Kidney capillary endothelial cell (primary cell): ENCODE measurements at regions not wholly inside any gene's neighbourhood (a gene's known extent, or its start where the extent isn't known, plus 50 kb on each side); places are given as distances from the start of the nearest gene placed in this dataset.
"Not testable (repeated sequence)": the region's sequence is repeated elsewhere in the genome, so short reads cannot be mapped to it uniquely, and the experiment has no call there.

ENCODE experiments used
- DNase-seq: peaks from one replicate; pipeline ENCODE4 v3.0.0-alpha.2; 2018; ENCODE audit warnings: low spot score

GRCh38 chrX:52261125-52261462, 76.4 kb downstream of the MAGED4 start:
- no peak for DNase-seq

DNA sequence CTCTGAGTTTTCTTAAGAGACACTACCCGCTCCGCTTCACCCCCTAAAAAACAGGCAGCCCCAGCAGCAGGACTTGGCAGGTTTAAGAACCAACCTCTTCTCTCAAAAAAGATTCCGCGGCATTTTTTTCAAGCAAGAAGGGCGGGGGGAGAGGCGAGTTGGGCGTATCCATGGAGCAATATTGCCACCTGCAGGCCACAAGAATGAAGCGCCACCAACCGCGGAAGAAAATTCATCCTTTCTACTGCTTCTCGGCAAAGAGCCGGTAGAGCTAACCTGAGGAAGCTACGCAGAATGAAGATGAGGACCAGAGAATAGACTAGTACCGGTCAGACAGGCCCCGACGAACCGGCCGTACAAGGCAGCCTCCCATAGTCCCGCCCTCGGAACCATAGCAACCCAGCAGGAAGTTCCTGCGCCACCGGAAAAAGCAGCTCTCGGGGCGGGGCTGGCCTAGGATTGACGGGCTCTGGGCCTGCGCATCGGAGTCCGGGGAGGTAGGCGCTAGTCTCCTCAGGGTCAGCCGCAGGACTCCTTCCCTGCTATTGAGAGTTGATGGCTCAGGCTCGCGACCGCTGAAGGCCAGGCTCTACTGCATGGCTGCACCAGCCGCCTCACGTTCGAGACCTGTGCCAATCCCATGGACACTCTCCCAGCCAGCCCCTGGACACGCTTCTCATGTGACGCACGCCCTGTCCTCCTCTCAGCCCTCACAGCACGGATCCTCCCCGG, 76.9 kb downstream of the MAGED4 start:
- DNase-seq = peak; percentile 74

DNA sequence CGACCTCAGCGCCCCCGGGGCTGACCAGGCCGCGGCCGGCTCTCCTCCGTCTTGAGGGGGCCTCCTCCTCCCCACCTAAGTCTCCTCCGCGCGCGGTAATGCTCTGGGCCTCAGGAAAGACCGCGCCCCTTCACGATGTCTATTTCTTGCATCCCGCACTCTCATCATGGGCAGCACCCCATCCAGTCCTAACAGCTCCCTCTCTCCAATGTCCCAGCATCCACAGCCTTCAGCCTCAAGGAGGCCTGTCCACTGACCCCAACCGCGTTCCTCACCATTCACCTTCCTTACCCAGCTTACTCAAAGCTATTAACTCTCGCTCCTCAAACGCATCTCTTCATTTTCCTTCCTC, 77.5 kb downstream of the MAGED4 start:
- no peak for DNase-seq

DNA sequence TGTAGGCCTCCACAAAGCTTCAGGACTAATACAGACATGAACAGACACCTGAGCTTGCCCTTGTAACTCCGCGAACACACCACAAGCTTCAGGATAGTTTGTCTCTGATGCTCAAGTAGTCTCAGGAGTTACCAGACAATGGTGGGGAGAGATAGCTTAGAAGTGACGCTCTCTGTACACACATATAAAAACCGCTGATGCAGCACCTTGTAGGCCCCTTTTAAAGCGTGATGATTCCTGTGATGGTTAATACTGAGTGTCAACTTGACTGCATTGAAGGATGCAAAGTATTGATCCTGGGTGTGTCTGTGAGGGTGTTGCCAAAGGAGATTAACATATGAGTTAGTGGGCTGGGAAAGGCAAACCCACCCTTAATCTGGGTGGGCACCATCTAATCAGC, 78.7 kb downstream of the MAGED4 start:
- DNase-seq = no peak

- no peak for DNase-seq
These were observed 81.0 kb downstream of the MAGED4 start for GRCh38 chrX:52265713-52266112.

DNA sequence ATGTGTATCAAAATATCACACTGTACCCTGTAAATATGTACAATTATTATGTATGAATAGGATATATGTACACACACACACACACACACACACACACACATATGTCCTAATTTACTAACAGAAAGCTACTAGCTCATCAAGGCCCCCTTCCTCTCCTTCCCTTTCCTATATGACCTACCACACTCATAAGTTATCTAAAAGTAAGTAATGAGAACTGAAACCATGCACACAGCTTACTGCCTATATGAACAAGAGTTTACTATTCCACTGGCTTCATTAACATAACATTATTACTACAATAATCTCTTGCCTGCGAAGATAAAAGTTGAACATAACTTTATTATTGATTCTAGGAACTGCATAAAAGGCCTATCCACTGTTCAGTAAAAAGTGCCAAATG, 83.8 kb downstream of the MAGED4 start:
- not testable (repeated sequence) for DNase-seq

- DNase-seq = no peak
These were observed 85.9 kb downstream of the MAGED4 start for GRCh38 chrX:52270453-52271116.

GRCh38 chrX:52271206-52271605, 86.5 kb downstream of the MAGED4 start:
- DNase-seq = no peak

DNA sequence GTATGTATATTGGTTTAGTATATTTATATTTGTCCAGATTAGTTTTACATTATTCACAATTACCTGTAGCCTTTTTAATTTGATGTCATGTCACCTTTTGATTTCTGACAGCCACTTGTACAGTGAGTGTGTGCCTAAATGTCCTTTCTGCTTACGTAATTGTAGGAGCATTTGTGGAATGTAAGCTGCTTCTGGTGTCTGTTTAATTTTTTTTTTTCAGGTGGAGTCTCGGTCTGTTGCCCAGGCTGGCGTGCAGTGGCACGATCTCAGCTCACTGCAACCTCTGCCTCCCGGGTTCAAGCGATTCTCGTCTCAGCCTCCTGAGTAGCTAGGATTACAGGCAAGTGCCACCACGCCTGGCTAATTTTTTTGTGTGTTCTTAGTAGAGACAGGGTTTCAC, 91.2 kb upstream of the XAGE2 start:
- no peak for DNase-seq

GRCh38 chrX:52280812-52281211, 88.0 kb upstream of the XAGE2 start:
- no peak for DNase-seq

- DNase-seq = no peak
These were observed 84.0 kb upstream of the XAGE2 start for GRCh38 chrX:52284865-52285264.

DNA sequence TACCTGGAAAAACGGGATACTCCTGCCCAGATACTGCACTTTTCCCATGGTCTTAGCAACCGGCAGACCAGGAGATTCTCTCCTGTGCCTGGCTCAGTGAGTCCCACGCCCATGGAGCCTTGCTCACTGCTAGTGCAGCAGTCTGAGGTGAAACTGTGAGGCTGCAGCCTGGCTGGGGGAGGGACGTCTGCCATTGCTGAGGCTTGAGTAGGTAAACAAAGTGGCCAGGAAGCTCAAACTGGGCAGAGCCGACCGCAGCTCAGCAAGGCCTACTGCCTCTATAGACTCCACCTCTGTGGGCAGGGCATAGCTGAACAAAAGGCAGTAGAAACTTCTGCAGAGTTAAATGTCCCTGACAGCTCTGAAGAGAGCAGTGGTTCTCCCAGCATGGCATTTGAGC, 69.9 kb upstream of the XAGE2 start:
- not testable (repeated sequence) for DNase-seq

GRCh38 chrX:52308532-52308931, 60.3 kb upstream of the XAGE2 start:
- not testable (repeated sequence) for DNase-seq
